ENCODE measurements at regions not wholly inside any gene's neighbourhood (a gene's known extent, or its start where the extent isn't known, plus 50 kb on each side); places are given as distances from the start of the nearest gene placed in this dataset.

DNA sequence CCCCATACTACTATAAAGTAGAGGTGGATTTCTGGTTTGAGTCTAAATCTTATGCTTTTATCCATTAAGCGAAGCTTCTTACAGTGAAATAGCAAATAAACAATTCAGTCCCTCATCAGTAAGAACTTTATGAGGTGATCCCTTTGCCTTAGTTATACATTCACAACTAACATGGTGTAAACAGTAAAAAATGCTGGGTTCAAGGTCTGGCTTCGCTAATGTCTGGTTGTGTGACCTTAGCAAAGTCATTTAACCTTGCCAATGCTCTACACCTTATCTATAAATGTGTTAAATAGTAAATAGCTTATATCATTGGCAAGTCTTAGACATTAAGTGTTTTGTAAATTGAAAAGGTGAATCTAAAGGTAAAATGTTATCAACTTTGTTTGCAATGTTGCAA, 475.4 kb downstream of the LMO4 start:
- TF ChIP-seq, protein P1, sequence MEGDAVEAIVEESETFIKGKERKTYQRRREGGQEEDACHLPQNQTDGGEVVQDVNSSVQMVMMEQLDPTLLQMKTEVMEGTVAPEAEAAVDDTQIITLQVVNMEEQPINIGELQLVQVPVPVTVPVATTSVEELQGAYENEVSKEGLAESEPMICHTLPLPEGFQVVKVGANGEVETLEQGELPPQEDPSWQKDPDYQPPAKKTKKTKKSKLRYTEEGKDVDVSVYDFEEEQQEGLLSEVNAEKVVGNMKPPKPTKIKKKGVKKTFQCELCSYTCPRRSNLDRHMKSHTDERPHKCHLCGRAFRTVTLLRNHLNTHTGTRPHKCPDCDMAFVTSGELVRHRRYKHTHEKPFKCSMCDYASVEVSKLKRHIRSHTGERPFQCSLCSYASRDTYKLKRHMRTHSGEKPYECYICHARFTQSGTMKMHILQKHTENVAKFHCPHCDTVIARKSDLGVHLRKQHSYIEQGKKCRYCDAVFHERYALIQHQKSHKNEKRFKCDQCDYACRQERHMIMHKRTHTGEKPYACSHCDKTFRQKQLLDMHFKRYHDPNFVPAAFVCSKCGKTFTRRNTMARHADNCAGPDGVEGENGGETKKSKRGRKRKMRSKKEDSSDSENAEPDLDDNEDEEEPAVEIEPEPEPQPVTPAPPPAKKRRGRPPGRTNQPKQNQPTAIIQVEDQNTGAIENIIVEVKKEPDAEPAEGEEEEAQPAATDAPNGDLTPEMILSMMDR (conservative IDR thresholded peaks at IDR 0.05) = no peak
- no peak for TF ChIP-seq ZFX (IDR thresholded peaks at IDR 0.05)

Measured in C4-2B (cell line).